ENCODE measurements at regions not wholly inside any gene's neighbourhood (a gene's known extent, or its start where the extent isn't known, plus 50 kb on each side); places are given as distances from the start of the nearest gene placed in this dataset.

DNA sequence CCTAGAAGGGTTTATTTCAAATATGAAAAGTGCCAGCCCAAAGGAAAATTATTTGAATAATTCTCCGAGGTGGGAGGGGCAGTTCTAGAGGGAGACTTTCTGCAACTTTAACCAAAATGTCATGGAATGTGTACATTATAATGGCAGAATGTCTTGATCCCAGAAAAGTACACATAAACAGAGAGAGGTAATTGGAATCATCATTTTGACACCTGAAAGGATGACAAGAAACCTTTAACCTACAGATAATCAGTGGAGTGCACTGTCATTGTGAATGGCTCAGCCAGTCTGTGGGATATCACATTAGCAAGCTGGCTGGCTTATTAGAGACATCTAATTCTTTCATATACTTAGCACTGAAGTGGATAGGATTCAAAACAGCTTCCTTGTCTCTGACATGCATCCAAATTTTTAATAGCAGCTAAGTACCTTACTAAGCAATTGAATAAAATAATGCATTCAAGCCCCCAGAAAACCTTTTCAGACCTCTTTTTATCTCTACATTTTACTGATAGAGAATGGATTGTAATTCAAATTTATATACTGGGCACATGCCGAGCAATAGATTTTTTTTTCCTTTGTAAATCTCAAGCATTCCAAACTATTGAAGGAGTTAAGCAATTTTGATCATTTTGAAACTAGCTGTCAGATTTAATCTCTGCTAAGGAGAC, 468.6 kb downstream of the COG6 start:
- H3K4me1 Mint-ChIP-seq (ENCODE audit: low read depth, unreplicated experiment): no peaks in the 10 kb centered on the region
- no peak overlapping the region for H3K27ac Mint-ChIP-seq (ENCODE audit: unreplicated experiment)
- TF ChIP-seq, protein P1, sequence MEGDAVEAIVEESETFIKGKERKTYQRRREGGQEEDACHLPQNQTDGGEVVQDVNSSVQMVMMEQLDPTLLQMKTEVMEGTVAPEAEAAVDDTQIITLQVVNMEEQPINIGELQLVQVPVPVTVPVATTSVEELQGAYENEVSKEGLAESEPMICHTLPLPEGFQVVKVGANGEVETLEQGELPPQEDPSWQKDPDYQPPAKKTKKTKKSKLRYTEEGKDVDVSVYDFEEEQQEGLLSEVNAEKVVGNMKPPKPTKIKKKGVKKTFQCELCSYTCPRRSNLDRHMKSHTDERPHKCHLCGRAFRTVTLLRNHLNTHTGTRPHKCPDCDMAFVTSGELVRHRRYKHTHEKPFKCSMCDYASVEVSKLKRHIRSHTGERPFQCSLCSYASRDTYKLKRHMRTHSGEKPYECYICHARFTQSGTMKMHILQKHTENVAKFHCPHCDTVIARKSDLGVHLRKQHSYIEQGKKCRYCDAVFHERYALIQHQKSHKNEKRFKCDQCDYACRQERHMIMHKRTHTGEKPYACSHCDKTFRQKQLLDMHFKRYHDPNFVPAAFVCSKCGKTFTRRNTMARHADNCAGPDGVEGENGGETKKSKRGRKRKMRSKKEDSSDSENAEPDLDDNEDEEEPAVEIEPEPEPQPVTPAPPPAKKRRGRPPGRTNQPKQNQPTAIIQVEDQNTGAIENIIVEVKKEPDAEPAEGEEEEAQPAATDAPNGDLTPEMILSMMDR (IDR thresholded peaks at IDR 0.05; ENCODE audit: unreplicated experiment): no peak
- no peak overlapping the region for H3K4me3 Mint-ChIP-seq (ENCODE audit: low read depth, unreplicated experiment)
- H3K9me3 Mint-ChIP-seq (ENCODE audit: low read depth, unreplicated experiment): no peaks in the 10 kb centered on the region
- DNase-seq: no peak
- intact Hi-C loops (cut with micrococcal nuclease; ENCODE audit: unreplicated experiment): no loop called here
- no peaks in the 10 kb centered on the region for H3K27me3 Mint-ChIP-seq (ENCODE audit: unreplicated experiment)
- CTCF ChIA-PET: no interaction called here
- no TSS peak for BruUV-seq (replicated peaks)
- H3K36me3 Mint-ChIP-seq (ENCODE audit: insufficient read depth, unreplicated experiment): no peaks in the 10 kb centered on the region

DNA sequence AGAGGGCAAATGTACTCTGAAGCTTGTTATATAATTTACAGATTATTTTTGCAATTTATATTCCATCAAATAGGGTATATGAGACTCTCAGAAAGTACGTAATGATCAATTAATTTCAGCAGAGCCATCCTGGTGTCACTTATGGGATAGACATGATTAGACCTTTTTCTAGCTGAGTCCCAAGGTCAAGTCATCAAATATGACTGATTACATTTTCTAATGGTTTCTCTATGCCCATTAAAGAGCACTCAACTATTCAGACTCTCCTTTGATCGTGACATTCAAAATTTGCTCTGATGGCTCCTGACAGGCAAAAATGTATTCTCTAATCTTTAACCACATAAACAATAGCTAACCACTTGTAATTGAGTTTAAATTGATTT, 469.2 kb downstream of the COG6 start:
- no peak for DNase-seq
- intact Hi-C loops (cut with micrococcal nuclease; ENCODE audit: unreplicated experiment): no loop called here
- no TSS peak for BruUV-seq (replicated peaks)
- no peaks in the 10 kb centered on the region for H3K27me3 Mint-ChIP-seq (ENCODE audit: unreplicated experiment)
- CTCF ChIA-PET: no interaction called here
- no peak overlapping the region for H3K4me3 Mint-ChIP-seq (ENCODE audit: low read depth, unreplicated experiment)
- no peaks in the 10 kb centered on the region for H3K4me1 Mint-ChIP-seq (ENCODE audit: low read depth, unreplicated experiment)
- H3K36me3 Mint-ChIP-seq (ENCODE audit: insufficient read depth, unreplicated experiment): no peaks in the 10 kb centered on the region
- TF ChIP-seq, protein P1 (IDR thresholded peaks at IDR 0.05; ENCODE audit: unreplicated experiment): no peak
- no peak overlapping the region for H3K27ac Mint-ChIP-seq (ENCODE audit: unreplicated experiment)
- no peaks in the 10 kb centered on the region for H3K9me3 Mint-ChIP-seq (ENCODE audit: low read depth, unreplicated experiment)

DNA sequence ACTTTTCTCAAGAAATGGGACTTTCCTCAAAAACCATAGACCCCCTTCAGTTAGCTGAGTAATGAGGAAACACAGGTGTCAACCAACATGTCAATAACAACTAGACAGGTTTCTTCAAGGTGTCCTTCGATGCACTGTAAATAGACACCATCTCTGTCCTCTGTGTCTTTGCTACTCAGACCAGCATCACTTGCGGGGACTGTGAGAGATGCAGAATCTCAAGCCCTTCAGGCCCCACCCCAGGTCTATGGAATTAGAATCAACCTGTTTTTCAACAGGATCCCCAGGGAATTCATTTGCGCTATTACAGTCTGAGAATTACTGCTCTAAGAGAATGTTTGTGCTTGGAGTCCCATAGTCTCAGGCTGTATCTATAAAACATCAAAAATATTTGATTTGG, 469.9 kb downstream of the COG6 start:
- H3K36me3 Mint-ChIP-seq (ENCODE audit: insufficient read depth, unreplicated experiment): no peaks in the 10 kb centered on the region
- no peak overlapping the region for H3K27ac Mint-ChIP-seq (ENCODE audit: unreplicated experiment)
- BruUV-seq (replicated peaks): no TSS peak
- no peak for DNase-seq
- no peaks in the 10 kb centered on the region for H3K9me3 Mint-ChIP-seq (ENCODE audit: low read depth, unreplicated experiment)
- TF ChIP-seq, protein P1 (IDR thresholded peaks at IDR 0.05; ENCODE audit: unreplicated experiment): no peak
- CTCF ChIA-PET: no interaction called here
- intact Hi-C loops (cut with micrococcal nuclease; ENCODE audit: unreplicated experiment): no loop called here
- H3K4me3 Mint-ChIP-seq (ENCODE audit: low read depth, unreplicated experiment): no peak overlapping the region
- no peaks in the 10 kb centered on the region for H3K4me1 Mint-ChIP-seq (ENCODE audit: low read depth, unreplicated experiment)
- H3K27me3 Mint-ChIP-seq (ENCODE audit: unreplicated experiment): no peaks in the 10 kb centered on the region

DNA sequence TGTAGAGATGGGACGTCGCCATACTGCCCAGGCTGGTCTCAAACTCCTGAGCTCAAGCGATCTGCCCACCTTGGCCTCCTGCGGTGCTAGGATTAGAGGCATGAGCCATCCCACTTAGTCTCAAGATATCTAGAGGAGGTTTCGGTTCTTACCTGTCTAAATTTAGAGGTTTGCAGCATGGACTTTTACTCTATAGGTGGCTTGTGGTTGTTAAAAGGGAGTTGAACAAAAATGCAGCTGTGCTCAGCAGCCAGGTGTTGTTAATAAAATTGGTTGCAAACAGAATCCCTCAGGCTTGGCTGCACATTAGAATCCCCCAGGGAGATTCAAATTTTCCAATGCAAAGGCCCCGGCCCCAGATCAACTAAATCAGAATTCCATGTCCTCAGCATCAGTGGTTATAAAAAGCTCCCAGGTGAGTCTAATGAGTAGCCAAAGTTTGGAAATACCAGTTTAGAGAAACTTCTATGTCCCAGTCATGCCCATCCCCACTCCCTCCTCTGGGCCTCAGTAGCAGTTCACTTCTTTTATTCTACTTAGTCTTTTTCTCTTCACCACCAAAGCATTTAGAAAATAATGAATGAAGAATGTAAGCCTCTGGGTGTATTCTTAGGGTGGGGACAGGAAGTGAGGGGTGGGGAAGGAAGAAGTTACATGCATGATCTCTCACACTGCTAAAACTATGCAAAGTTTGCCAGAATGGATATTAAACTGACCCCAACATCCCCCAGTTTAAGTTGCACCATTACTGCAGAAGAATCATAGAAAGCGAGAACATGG, 471.0 kb downstream of the COG6 start:
- H3K36me3 Mint-ChIP-seq (ENCODE audit: insufficient read depth, unreplicated experiment): no peaks in the 10 kb centered on the region
- no TSS peak for BruUV-seq (replicated peaks)
- no peak overlapping the region for H3K27ac Mint-ChIP-seq (ENCODE audit: unreplicated experiment)
- no peaks in the 10 kb centered on the region for H3K4me1 Mint-ChIP-seq (ENCODE audit: low read depth, unreplicated experiment)
- H3K27me3 Mint-ChIP-seq (ENCODE audit: unreplicated experiment): no peaks in the 10 kb centered on the region
- DNase-seq: no peak
- no peaks in the 10 kb centered on the region for H3K9me3 Mint-ChIP-seq (ENCODE audit: low read depth, unreplicated experiment)
- TF ChIP-seq, protein P1 (IDR thresholded peaks at IDR 0.05; ENCODE audit: unreplicated experiment): no peak
- intact Hi-C loops (cut with micrococcal nuclease; ENCODE audit: unreplicated experiment): no loop called here
- CTCF ChIA-PET: no interaction called here
- no peak overlapping the region for H3K4me3 Mint-ChIP-seq (ENCODE audit: low read depth, unreplicated experiment)

Measured in Calu3 (cell line).